ENCODE measurements at regions not wholly inside any gene's neighbourhood (a gene's known extent, or its start where the extent isn't known, plus 50 kb on each side); places are given as distances from the start of the nearest gene placed in this dataset.

- Histone ChIP-seq H3K27ac (ENCODE audit: low read depth in 1 of 2, low read length in 1 of 2) (no peak overlapping the region), H3K4me3 (ENCODE audit: low read length in 2 of 2) (peak overlapping the region; percentile 40 to 51), H3K4me1 (ENCODE audit: control insufficient read depth in 2 of 2, insufficient read depth in 2 of 2, low read length in 2 of 2) (peaks cover 6 to 28% of the 10 kb centered on the region in 2 donors), H3K27me3 (ENCODE audit: control insufficient read depth in 2 of 2, insufficient read depth in 1 of 2, low read length in 1 of 2) (peaks cover 60 to 76% of the 10 kb centered on the region in 2 donors), H3K36me3 (ENCODE audit: control insufficient read depth in 2 of 2, insufficient read depth in 2 of 2, low read length in 1 of 2) (no peaks in the 10 kb centered on the region), H3K9me3 (ENCODE audit: control insufficient read depth in 2 of 2, insufficient read depth in 1 of 2, low read length in 1 of 2) (no peaks in the 10 kb centered on the region)
- DNase-seq (ENCODE audit: low read depth in 6 of 9, low spot score in 9 of 9), result no peak
- 1% methylated on average over 74 of the region's 75 CpGs for WGBS
Measured at GRCh38 chr9:96021551-96022444, 146.3 kb downstream of the ERCC6L2 start.

DNA sequence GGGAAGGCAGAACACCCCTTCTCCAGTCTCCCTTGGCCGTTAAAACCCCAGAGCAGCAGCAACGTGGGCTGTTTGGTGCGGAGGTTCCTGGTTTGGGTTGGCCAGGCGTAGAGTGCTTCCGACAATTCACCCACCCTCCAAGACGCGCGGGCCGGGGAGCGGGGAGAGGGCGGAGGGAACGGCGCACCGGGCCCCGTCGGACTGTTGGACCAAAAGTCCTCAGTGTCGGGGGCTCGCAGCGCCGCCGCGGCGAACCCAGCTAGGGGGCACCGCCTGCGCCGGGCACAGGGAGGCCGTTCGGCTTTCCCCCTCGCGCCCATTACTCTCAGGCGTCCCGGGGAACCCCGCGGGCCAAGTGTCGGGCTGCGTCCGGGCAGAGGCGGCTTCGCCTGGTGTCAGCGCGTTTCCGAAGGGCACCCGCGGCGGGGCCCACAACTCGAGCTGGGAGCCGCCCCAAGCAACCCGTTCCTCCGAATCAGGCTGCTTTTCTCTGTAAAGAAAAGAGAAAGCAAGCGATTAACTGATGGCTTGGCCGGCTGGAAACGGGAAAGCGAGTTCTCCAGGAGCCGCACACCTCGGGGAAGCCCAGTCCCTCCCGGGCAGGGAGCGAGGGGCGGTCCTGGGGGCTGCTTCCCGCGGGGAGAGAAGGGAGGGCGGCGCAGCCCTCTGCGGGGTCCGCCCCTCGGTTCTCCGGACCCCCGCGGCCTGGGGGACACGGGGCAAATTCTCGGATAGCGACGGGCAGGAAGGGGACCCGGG is 145.5 kb downstream of the ERCC6L2 start:
- under 1% methylated on average over 73 of the region's 73 CpGs for WGBS
- peak overlapping the region; percentile 40 to 51 for H3K4me3 ChIP-seq (ENCODE audit: low read length in 2 of 2)
- H3K27ac ChIP-seq (ENCODE audit: low read depth in 1 of 2, low read length in 1 of 2), result peak overlapping the region in 1 of 2 donors; percentile 21
- no peaks in the 10 kb centered on the region for H3K9me3 ChIP-seq (ENCODE audit: control insufficient read depth in 2 of 2, insufficient read depth in 1 of 2, low read length in 1 of 2)
- H3K4me1 ChIP-seq (ENCODE audit: control insufficient read depth in 2 of 2, insufficient read depth in 2 of 2, low read length in 2 of 2), result peaks cover 10 to 32% of the 10 kb centered on the region in 2 donors
- peaks cover 54 to 68% of the 10 kb centered on the region in 2 donors for H3K27me3 ChIP-seq (ENCODE audit: control insufficient read depth in 2 of 2, insufficient read depth in 1 of 2, low read length in 1 of 2)
- peak in 1 of 9 donors; percentile 38 for DNase-seq (ENCODE audit: low read depth in 6 of 9, low spot score in 9 of 9)
- no peaks in the 10 kb centered on the region for H3K36me3 ChIP-seq (ENCODE audit: control insufficient read depth in 2 of 2, insufficient read depth in 2 of 2, low read length in 1 of 2)

DNA sequence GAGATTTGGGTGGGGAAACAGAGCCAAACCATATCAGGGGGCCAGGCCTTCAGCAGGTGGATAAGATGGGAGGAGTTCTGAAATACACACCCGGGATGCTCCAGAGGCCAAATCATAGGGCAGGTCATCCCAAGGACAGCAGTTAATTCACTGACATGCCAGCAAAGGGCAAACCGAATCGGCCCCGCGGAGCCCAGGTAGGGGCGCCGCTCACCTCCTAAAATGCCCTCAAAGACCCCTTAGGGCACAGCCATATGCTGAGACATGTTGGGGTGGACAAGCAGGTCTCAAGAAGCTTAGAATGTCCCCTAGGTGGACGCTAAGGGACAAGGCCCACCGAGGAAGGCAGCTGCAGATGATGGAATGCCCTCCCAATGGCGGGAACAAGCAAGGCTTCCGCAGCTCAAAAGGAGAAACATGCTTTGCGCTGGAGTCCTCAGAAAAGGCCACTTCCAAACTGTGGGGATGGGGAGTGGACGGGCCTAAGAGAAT is 144.9 kb downstream of the ERCC6L2 start:
- Histone ChIP-seq H3K4me3 (ENCODE audit: low read length in 2 of 2) (peak overlapping the region; percentile 40 to 51), H3K4me1 (ENCODE audit: control insufficient read depth in 2 of 2, insufficient read depth in 2 of 2, low read length in 2 of 2) (peaks cover 15 to 36% of the 10 kb centered on the region in 2 donors), H3K9me3 (ENCODE audit: control insufficient read depth in 2 of 2, insufficient read depth in 1 of 2, low read length in 1 of 2) (no peaks in the 10 kb centered on the region), H3K27ac (ENCODE audit: low read depth in 1 of 2, low read length in 1 of 2) (no peak overlapping the region), H3K27me3 (ENCODE audit: control insufficient read depth in 2 of 2, insufficient read depth in 1 of 2, low read length in 1 of 2) (peaks cover 50 to 62% of the 10 kb centered on the region in 2 donors), H3K36me3 (ENCODE audit: control insufficient read depth in 2 of 2, insufficient read depth in 2 of 2, low read length in 1 of 2) (no peaks in the 10 kb centered on the region)
- no peak for DNase-seq (ENCODE audit: low read depth in 6 of 9, low spot score in 9 of 9)
- 43% methylated on average over 13 of the region's 13 CpGs for WGBS

All from thymus (tissue), 11 donors.